HEK293 (cell line): ENCODE measurements at regions not wholly inside any gene's neighbourhood (a gene's known extent, or its start where the extent isn't known, plus 50 kb on each side); places are given as distances from the start of the nearest gene placed in this dataset.

Experiments used
- CTCF ChIA-PET: fragments of 350-600 bp; formaldehyde crosslinking; extraction: SDS; loops from one replicate; lab custom pipeline; 2021; ENCODE audit warnings: antibody characterized with exemption; lab: Yijun Ruan, JAX
- POLR2A ChIA-PET: fragments of 300-600 bp; formaldehyde crosslinking; extraction: SDS; loops from one replicate; lab custom pipeline; 2020; ENCODE audit warnings: antibody characterized with exemption, inconsistent platforms; lab: Yijun Ruan, JAX
- H3K27ac ChIP-seq: fragments of 200-500 bp; sonication (Bioruptor generic); 2 replicates; pipeline ENCODE4 v1.5.1; 2014; ENCODE audit warnings: low read depth, low read length, control low read depth, inconsistent platforms; ENCODE audit errors: extremely low read depth
- H3K36me3 ChIP-seq, 2 experiments: fragments of 200-500 bp in 1 of 2; sonication (Bioruptor generic) in 1 of 2; 1 replicate in 1 of 2; 2 replicates in 1 of 2; pipeline ENCODE4 v1.5.1; 2014 to 2017; ENCODE audit warnings: inconsistent platforms in 2 of 2, low read length in 2 of 2; ENCODE audit not compliant: control insufficient read depth in 2 of 2, insufficient read depth in 1 of 2
- H3K4me1 ChIP-seq: fragments of 200-500 bp; sonication (Bioruptor generic); 2 replicates; pipeline ENCODE4 v1.5.1; 2014; ENCODE audit warnings: mild to moderate bottlenecking, low read length, inconsistent platforms; ENCODE audit not compliant: control insufficient read depth, insufficient read depth
- H3K4me3 ChIP-seq: 2 replicates; pipeline ENCODE4 v1.5.1; 2011; ENCODE audit warnings: low read depth, mild to moderate bottlenecking, control low read depth, low read length, moderate library complexity
- H3K9me3 ChIP-seq: fragments of 200-500 bp; sonication (Bioruptor generic); 2 replicates; pipeline ENCODE4 v1.5.1; 2014; ENCODE audit warnings: low read depth, low read length, inconsistent platforms; ENCODE audit not compliant: control insufficient read depth, insufficient read depth
- REPIN1 ChIP-seq: fragments of 450-650 bp; formaldehyde crosslinking; IDR thresholded peaks from 2 replicates; pipeline ENCODE4 v1.5.1; 2017; ENCODE audit warnings: missing biosample characterization, missing genetic modification characterization, low read depth
- REST ChIP-seq: fragments of 450-650 bp; formaldehyde crosslinking; IDR thresholded peaks from 2 replicates; pipeline ENCODE4 v1.5.1; 2016; ENCODE audit warnings: missing biosample characterization, missing genetic modification characterization
- ZBTB10 ChIP-seq: fragments of 450-650 bp; formaldehyde crosslinking; IDR thresholded peaks from 2 replicates; pipeline ENCODE4 v1.5.1; 2016; ENCODE audit warnings: missing biosample characterization, missing genetic modification characterization
- ZBTB11 ChIP-seq: fragments of 450-650 bp; formaldehyde crosslinking; conservative IDR thresholded peaks from 2 replicates; pipeline ENCODE4 v1.5.1; 2016; ENCODE audit warnings: low read depth, missing biosample characterization, missing genetic modification characterization
- ZFP41 ChIP-seq: fragments of 450-650 bp; formaldehyde crosslinking; IDR thresholded peaks from 2 replicates; pipeline ENCODE4 v1.5.1; 2016; ENCODE audit warnings: missing biosample characterization, missing genetic modification characterization, borderline replicate concordance
- ZNF148 ChIP-seq: fragments of 450-650 bp; formaldehyde crosslinking; IDR thresholded peaks from 2 replicates; pipeline ENCODE4 v1.5.0; 2017; ENCODE audit warnings: missing biosample characterization, missing genetic modification characterization, borderline replicate concordance
- ZNF155 ChIP-seq: fragments of 450-650 bp; formaldehyde crosslinking; IDR thresholded peaks from 2 replicates; pipeline ENCODE4 v1.5.1; 2016; ENCODE audit warnings: missing biosample characterization, missing genetic modification characterization
- ZNF175 ChIP-seq: fragments of 450-650 bp; formaldehyde crosslinking; IDR thresholded peaks from 2 replicates; pipeline ENCODE4 v1.5.1; 2016; ENCODE audit warnings: missing biosample characterization, missing genetic modification characterization
- ZNF214 ChIP-seq: fragments of 450-650 bp; formaldehyde crosslinking; IDR thresholded peaks from 2 replicates; pipeline ENCODE4 v1.5.1; 2017; ENCODE audit warnings: missing biosample characterization, mild to moderate bottlenecking, missing genetic modification characterization, borderline replicate concordance
- ZNF324 ChIP-seq: fragments of 450-650 bp; formaldehyde crosslinking; IDR thresholded peaks from 2 replicates; pipeline ENCODE4 v1.5.1; 2016; ENCODE audit warnings: missing biosample characterization, missing genetic modification characterization
- ZNF558 ChIP-seq: fragments of 450-650 bp; formaldehyde crosslinking; IDR thresholded peaks from 2 replicates; pipeline ENCODE4 v1.5.1; 2016; ENCODE audit warnings: missing biosample characterization, missing genetic modification characterization
- ZNF658 ChIP-seq: fragments of 450-650 bp; formaldehyde crosslinking; IDR thresholded peaks from 2 replicates; pipeline ENCODE4; 2016; ENCODE audit warnings: missing biosample characterization, missing genetic modification characterization
- ZNF707 ChIP-seq: fragments of 450-650 bp; formaldehyde crosslinking; IDR thresholded peaks from 2 replicates; pipeline ENCODE4 v1.5.1; 2016; ENCODE audit warnings: missing biosample characterization, missing genetic modification characterization

- H3K27ac ChIP-seq = no peak overlapping the region
- no peaks in the 10 kb centered on the region for H3K9me3 ChIP-seq
- no peaks in the 10 kb centered on the region for H3K36me3 ChIP-seq
- ChIA-PET POLR2A (no interaction called here), CTCF (interaction anchor here (0.6 kb wide), 1 partner anchor 17 kb away, joined by 4 read pairs; no protein-coding TSS in a partner anchor)
- H3K4me1 ChIP-seq = peaks cover 5% of the 10 kb centered on the region; the same call in 1 of the 2 replicates
- H3K4me3 ChIP-seq = no peak overlapping the region
- TF ChIP-seq ZNF558 = no peak
Observed at GRCh38 chr7:47045207-47046051, 536.5 kb downstream of the TNS3 start.

- Histone ChIP-seq H3K4me1 (peaks cover 5% of the 10 kb centered on the region; the same call in 1 of the 2 replicates), H3K36me3 (no peaks in the 10 kb centered on the region), H3K9me3 (no peaks in the 10 kb centered on the region), H3K27ac (no peak overlapping the region), H3K4me3 (no peak overlapping the region)
- ChIA-PET CTCF (no interaction called here), POLR2A (no interaction called here)
- TF ChIP-seq ZNF324 (no peak), ZNF707 (tag by site-specific recombination) (no peak), ZNF155 (no peak), ZBTB10 (no peak), ZNF214 (tag by site-specific recombination) (no peak), ZNF148 (tag by site-specific recombination) (no peak), REST (tag by site-specific recombination) (no peak), ZNF175 (no peak), REPIN1 (no peak), ZFP41 (tag by site-specific recombination) (no peak), ZBTB11 (tag by site-specific recombination) (no peak), ZNF658 (no peak)
Observed at GRCh38 chr7:47044625-47045024, 537.3 kb downstream of the TNS3 start.
